ENCODE measurements at regions not wholly inside any gene's neighbourhood (a gene's known extent, or its start where the extent isn't known, plus 50 kb on each side); places are given as distances from the start of the nearest gene placed in this dataset.

DNA sequence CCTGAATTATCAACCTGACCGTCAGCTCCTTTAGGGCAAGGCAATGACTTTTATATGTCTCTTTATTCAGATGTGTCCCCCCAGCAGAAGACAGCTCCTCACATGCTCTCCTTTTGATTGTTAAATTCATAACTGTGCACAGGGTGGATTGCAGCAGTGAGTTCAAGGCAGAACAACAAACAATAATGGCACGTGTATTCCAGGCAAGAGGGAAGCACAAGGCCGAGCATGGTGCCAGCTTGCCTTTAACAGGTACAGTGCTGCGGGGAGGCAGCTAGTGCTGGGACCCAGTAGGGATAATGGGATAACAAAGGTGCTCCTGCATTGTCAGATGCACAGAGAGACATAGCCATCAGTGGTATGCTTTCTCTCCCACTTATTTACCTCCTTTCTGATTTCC, 248.4 kb downstream of the RHOU start:
- DNase-seq: no peak
- no peak overlapping the region for H3K4me3 Mint-ChIP-seq
- no peak overlapping the region for H3K27ac Mint-ChIP-seq
- H3K27me3 Mint-ChIP-seq (ENCODE audit: insufficient read depth): peaks cover 3% of the 10 kb centered on the region; the same call in 1 of the 2 replicates
- TF ChIP-seq, protein P1, sequence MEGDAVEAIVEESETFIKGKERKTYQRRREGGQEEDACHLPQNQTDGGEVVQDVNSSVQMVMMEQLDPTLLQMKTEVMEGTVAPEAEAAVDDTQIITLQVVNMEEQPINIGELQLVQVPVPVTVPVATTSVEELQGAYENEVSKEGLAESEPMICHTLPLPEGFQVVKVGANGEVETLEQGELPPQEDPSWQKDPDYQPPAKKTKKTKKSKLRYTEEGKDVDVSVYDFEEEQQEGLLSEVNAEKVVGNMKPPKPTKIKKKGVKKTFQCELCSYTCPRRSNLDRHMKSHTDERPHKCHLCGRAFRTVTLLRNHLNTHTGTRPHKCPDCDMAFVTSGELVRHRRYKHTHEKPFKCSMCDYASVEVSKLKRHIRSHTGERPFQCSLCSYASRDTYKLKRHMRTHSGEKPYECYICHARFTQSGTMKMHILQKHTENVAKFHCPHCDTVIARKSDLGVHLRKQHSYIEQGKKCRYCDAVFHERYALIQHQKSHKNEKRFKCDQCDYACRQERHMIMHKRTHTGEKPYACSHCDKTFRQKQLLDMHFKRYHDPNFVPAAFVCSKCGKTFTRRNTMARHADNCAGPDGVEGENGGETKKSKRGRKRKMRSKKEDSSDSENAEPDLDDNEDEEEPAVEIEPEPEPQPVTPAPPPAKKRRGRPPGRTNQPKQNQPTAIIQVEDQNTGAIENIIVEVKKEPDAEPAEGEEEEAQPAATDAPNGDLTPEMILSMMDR (IDR thresholded peaks at IDR 0.05): no peak
- 0 out of 2 replicates have a peak, but pooled peaks cover 1% of the 10 kb centered on the region for H3K36me3 Mint-ChIP-seq (ENCODE audit: low read depth)
- H3K9me3 Mint-ChIP-seq: peaks cover 14% of the 10 kb centered on the region
- no peaks in the 10 kb centered on the region for H3K4me1 Mint-ChIP-seq (ENCODE audit: low read depth)

DNA sequence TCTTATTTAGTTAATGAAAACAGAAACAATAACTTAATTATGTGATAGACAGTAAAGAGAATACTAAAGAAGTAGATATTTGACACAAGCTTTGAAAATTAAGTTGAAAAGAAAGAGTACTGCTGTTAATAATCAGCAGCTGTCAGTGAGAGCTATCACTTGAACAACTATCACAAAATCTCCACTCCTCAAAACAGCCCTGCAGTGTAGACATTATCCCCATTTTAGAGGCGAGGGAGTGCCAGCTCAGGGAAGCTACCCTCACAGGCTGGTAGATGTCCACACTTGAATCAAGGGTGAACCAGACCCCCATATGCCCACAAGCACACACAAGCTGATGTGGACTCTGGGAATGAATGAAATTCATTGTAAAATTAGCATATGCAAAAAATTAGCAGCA, 248.8 kb downstream of the RHOU start:
- Mint-ChIP-seq H3K27me3 (ENCODE audit: insufficient read depth) (peaks cover 3% of the 10 kb centered on the region; the same call in 1 of the 2 replicates), H3K9me3 (peaks cover 18% of the 10 kb centered on the region), H3K4me1 (ENCODE audit: low read depth) (no peaks in the 10 kb centered on the region), H3K27ac (no peak overlapping the region), H3K36me3 (ENCODE audit: low read depth) (0 out of 2 replicates have a peak, but pooled peaks cover 6% of the 10 kb centered on the region), H3K4me3 (no peak overlapping the region)
- TF ChIP-seq, protein P1 (IDR thresholded peaks at IDR 0.05): no peak
- DNase-seq: no peak

DNA sequence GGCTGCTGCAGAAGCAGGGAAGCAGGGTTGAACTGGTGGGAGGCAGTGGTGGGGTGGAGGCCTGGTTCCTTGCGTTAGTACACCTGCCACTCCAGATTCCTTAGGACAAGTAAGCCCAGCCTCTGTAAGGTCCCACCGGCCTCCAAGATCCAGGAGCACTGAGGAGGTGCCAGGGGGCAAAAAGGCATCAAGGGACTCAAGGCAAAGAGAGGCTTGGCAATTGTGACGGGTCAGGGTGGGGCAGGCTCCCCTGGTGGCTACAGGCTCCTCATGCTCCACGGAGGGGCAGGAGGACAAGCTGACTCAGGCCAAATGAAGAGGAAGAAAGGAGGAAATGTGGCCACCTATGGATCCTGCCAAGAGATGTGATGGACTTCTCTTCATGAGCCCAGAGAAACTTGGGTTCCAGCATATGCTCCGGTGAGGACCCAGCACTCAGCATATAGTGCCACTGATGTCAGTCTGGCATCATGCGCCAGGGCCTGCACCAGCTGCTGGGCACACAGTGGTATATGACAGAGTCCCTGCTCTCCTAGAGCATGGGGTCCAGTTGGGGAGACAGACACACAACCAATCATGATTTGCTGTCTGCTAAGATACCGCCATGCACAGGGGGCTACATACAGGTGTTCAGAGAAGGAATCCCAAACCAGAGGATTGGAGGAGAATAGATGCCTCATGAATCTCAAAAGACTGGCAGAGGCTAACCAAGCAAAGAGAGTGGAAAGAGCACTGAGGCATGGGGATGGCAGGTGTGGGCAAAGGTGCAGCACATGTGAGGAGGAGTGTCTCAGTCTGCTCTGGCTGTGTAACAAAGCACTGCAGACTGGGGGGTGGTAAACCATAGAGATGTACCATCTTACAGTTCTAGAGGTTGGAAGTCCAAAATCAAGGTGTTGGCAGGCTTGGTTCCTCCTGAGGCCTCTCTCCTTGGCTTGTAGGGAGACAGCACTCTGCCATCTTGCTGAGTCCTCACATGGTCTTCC, 249.7 kb downstream of the RHOU start:
- TF ChIP-seq, protein P1 (IDR thresholded peaks at IDR 0.05): no peak
- Mint-ChIP-seq H3K36me3 (ENCODE audit: low read depth) (0 out of 2 replicates have a peak, but pooled peaks cover 6% of the 10 kb centered on the region), H3K27ac (no peak overlapping the region), H3K27me3 (ENCODE audit: insufficient read depth) (no peaks in the 10 kb centered on the region), H3K9me3 (peaks cover 24% of the 10 kb centered on the region), H3K4me1 (ENCODE audit: low read depth) (no peaks in the 10 kb centered on the region), H3K4me3 (no peak overlapping the region)
- DNase-seq: no peak

DNA sequence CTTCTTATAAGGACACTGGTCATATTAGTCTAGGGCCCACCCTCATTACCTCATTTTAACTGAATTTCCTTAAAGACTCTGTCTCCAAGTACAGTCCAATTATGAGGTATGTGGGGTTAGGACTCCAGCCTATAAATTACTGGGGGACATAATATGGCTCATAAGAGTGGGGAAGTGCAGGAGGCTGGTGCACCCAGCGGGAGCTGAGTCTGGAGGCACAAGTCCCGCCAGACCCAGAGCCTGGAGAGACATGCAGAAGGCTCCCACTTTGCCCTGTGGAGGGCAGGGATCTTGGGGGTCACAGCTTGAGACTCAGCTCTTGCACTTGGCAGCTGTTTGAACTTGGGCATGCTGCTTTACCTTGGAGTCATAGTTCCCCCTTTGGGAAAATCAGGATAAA, 250.4 kb downstream of the RHOU start:
- TF ChIP-seq, protein P1 (IDR thresholded peaks at IDR 0.05): no peak

DNA sequence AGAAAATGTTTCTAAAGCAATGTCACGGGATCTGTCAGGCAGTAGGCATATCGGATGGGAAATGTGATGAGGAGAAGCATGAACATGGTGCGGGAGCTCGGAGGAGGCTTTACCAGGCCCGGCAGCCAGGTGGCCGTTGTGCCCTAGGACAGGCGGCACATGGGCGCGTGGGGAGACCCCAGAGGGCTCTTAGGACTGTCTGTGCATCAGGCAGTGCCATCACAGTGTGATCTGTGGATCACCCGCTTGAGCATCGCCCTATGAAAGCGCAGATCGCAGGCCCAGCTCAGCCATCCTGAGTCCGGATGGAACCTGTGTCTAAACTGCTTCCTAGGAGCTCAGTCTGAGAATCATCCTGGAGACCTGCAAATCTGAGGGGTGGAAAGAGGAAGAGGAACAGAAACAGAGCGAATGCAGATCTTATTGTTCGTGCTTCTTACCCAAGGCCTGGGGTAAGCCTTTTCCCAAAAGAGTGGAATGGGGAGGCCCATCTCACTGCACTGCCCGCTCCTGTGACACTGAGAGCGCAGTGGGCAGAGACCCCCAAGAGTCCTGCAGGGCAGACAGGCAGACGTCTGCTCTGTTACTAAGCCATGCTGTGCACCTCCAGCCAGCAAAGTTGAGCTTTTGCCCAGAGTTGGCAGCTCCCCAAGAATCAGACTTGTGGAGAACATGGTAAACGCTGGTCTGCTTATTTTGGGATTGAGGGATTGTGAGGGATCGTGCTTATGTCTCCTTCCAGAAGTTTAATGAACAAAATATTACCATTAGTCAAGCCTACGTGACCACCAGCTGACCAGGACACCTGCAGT, 251.0 kb downstream of the RHOU start:
- Mint-ChIP-seq H3K27ac (no peak overlapping the region), H3K4me1 (ENCODE audit: low read depth) (no peaks in the 10 kb centered on the region), H3K4me3 (no peak overlapping the region), H3K9me3 (peaks cover 24% of the 10 kb centered on the region), H3K27me3 (ENCODE audit: insufficient read depth) (no peaks in the 10 kb centered on the region), H3K36me3 (ENCODE audit: low read depth) (0 out of 2 replicates have a peak, but pooled peaks cover 6% of the 10 kb centered on the region)
- TF ChIP-seq, protein P1 (IDR thresholded peaks at IDR 0.05): no peak
- DNase-seq: no peak

More for the DNA sequence above, 250.4 kb downstream of the RHOU start:
- H3K27me3 Mint-ChIP-seq (ENCODE audit: insufficient read depth): no peaks in the 10 kb centered on the region
- H3K27ac Mint-ChIP-seq: no peak overlapping the region
- H3K9me3 Mint-ChIP-seq: peaks cover 24% of the 10 kb centered on the region
- H3K36me3 Mint-ChIP-seq (ENCODE audit: low read depth): 0 out of 2 replicates have a peak, but pooled peaks cover 6% of the 10 kb centered on the region
- DNase-seq: no peak
- no peak overlapping the region for H3K4me3 Mint-ChIP-seq
- no peaks in the 10 kb centered on the region for H3K4me1 Mint-ChIP-seq (ENCODE audit: low read depth)

Measured in HFFc6 (cell line).